ENCODE measurements at regions not wholly inside any gene's neighbourhood (a gene's known extent, or its start where the extent isn't known, plus 50 kb on each side); places are given as distances from the start of the nearest gene placed in this dataset.

GRCh38 chr12:88707800-88708199 is 127.5 kb upstream of the KITLG start:
- no peak for TF ChIP-seq POLR2A (IDR thresholded peaks at IDR 0.05)
- TF ChIP-seq, protein P1, sequence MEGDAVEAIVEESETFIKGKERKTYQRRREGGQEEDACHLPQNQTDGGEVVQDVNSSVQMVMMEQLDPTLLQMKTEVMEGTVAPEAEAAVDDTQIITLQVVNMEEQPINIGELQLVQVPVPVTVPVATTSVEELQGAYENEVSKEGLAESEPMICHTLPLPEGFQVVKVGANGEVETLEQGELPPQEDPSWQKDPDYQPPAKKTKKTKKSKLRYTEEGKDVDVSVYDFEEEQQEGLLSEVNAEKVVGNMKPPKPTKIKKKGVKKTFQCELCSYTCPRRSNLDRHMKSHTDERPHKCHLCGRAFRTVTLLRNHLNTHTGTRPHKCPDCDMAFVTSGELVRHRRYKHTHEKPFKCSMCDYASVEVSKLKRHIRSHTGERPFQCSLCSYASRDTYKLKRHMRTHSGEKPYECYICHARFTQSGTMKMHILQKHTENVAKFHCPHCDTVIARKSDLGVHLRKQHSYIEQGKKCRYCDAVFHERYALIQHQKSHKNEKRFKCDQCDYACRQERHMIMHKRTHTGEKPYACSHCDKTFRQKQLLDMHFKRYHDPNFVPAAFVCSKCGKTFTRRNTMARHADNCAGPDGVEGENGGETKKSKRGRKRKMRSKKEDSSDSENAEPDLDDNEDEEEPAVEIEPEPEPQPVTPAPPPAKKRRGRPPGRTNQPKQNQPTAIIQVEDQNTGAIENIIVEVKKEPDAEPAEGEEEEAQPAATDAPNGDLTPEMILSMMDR (IDR thresholded peaks at IDR 0.05): no peak
- ATAC-seq: no peak
- 85 to 93% methylated on average over 2 of the region's 2 CpGs for WGBS, 2 donors
- intact Hi-C loops (cut with DNase I): no loop called here
- Histone ChIP-seq H3K4me1 (no peaks in the 10 kb centered on the region), H3K27me3 (no peaks in the 10 kb centered on the region), H3K4me3 (no peak overlapping the region), H3K36me3 (replicated peaks in 1 of 2; ENCODE audit: insufficient read depth in 1 of 2, low read depth in 2 of 2) (no peaks in the 10 kb centered on the region), H3K27ac (no peak overlapping the region), H3K9me3 (peaks cover 0 to 6% (median 0%) of the 10 kb centered on the region in 3 donors)
- DNase-seq: no peak

DNA sequence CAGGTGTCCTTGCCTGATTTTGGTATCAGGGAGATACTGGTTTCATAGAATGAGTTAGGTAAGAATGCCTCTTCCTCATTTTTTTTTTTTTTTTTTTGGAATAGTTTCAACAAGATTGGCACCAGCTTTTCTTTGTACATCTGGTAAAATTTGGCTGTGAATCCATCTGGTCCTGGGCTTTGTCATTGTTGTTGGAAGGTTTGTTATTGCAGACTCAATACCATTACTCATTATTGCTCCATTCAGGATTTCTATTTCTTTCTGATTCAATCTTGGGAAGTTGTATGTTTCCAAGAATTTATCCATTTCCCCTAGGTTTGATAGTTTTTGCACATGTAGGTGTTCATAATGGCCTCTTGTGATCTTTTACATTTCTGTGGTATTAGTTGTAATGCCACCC is 126.0 kb upstream of the KITLG start:
- no peak for ATAC-seq
- intact Hi-C loops (cut with DNase I): no loop called here
- Histone ChIP-seq H3K27me3 (no peaks in the 10 kb centered on the region), H3K4me3 (no peak overlapping the region), H3K4me1 (no peaks in the 10 kb centered on the region), H3K36me3 (replicated peaks in 1 of 2; ENCODE audit: insufficient read depth in 1 of 2, low read depth in 2 of 2) (no peaks in the 10 kb centered on the region), H3K9me3 (peaks cover 0 to 6% (median 0%) of the 10 kb centered on the region in 3 donors), H3K27ac (no peak overlapping the region)
- TF ChIP-seq, protein P1 (IDR thresholded peaks at IDR 0.05): no peak
- no peak for TF ChIP-seq POLR2A (IDR thresholded peaks at IDR 0.05)
- DNase-seq: no peak

DNA sequence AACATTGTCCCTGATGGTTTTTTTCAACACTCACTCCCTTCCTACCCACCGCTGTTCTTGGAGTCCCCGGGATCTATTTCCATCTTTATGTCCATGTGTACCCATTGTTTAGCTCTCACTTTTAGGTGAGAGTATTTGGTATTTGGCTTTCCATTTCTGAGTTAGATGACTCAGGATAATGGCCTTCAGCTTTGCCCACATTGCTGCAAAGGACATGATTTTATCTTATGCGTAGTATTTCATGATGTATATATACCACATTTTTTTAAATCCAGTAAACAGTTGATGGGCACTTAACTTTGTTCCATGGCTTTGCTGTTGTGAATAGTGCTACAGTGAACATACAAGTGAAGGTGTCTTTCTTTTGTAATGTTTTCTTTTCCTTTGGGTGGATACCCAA is 123.5 kb upstream of the KITLG start:
- TF ChIP-seq POLR2A (IDR thresholded peaks at IDR 0.05): no peak
- TF ChIP-seq, protein P1 (IDR thresholded peaks at IDR 0.05): no peak
- no peak overlapping the region for H3K27ac ChIP-seq
- peaks cover 0 to 6% (median 0%) of the 10 kb centered on the region in 3 donors for H3K9me3 ChIP-seq
- no peaks in the 10 kb centered on the region for H3K4me1 ChIP-seq
- H3K27me3 ChIP-seq: no peaks in the 10 kb centered on the region
- WGBS, 2 donors: 92 to 96% methylated on average over 3 of the region's 3 CpGs
- H3K4me3 ChIP-seq: no peak overlapping the region
- H3K36me3 ChIP-seq (replicated peaks in 1 of 2; ENCODE audit: insufficient read depth in 1 of 2, low read depth in 2 of 2): no peaks in the 10 kb centered on the region
- no peak for DNase-seq
- ATAC-seq: no peak
- intact Hi-C loops (cut with DNase I): no loop called here

DNA sequence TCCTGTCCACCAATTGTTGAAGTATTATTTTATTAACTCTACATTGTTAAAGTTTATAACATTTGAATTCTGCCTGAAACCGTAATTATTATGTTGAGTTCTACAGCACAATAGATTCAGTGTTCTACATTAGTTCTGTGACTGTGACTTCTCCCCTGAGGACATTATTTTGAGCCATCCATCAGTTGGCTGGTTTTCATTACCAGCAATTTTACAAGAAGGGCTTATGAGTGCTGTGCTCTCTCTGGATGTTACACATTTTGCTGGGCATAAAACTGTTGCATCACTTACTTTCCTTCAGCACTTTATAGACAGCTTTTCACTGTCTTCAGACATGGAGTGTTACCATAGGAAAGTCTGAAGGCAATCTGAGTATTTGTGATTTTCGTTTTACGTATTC is 118.2 kb upstream of the KITLG start:
- Histone ChIP-seq H3K27me3 (no peaks in the 10 kb centered on the region), H3K9me3 (no peaks in the 10 kb centered on the region), H3K4me1 (no peaks in the 10 kb centered on the region), H3K27ac (no peak overlapping the region), H3K4me3 (no peak overlapping the region), H3K36me3 (replicated peaks in 1 of 2; ENCODE audit: insufficient read depth in 1 of 2, low read depth in 2 of 2) (no peaks in the 10 kb centered on the region)
- DNase-seq (no peak), ATAC-seq (no peak)
- TF ChIP-seq, protein P1 (IDR thresholded peaks at IDR 0.05): no peak
- TF ChIP-seq POLR2A (IDR thresholded peaks at IDR 0.05): no peak
- intact Hi-C loops (cut with DNase I): no loop called here
- WGBS, 2 donors: 75 to 79% methylated on average over 3 of the region's 3 CpGs

GRCh38 chr12:88693837-88694445 is 113.7 kb upstream of the KITLG start:
- intact Hi-C loops (cut with DNase I): no loop called here
- TF ChIP-seq, protein P1 (IDR thresholded peaks at IDR 0.05): no peak
- TF ChIP-seq POLR2A (IDR thresholded peaks at IDR 0.05): no peak
- Histone ChIP-seq H3K27me3 (no peaks in the 10 kb centered on the region), H3K9me3 (no peaks in the 10 kb centered on the region), H3K4me3 (no peak overlapping the region), H3K4me1 (no peaks in the 10 kb centered on the region), H3K36me3 (replicated peaks in 1 of 2; ENCODE audit: insufficient read depth in 1 of 2, low read depth in 2 of 2) (no peaks in the 10 kb centered on the region), H3K27ac (no peak overlapping the region)
- no peak for ATAC-seq
- no peak for DNase-seq
- 81 to 86% methylated on average over 1 of the region's 1 CpG for WGBS, 2 donors
